RWPE2 (cell line): ENCODE measurements at regions not wholly inside any gene's neighbourhood (a gene's known extent, or its start where the extent isn't known, plus 50 kb on each side); places are given as distances from the start of the nearest gene placed in this dataset.

Experiments used
- ATAC-seq: fragments of 200-7000 bp; cut with Tn5 transposase; 3 replicates; pipeline ENCODE4 v1.9.1; 2021; ENCODE audit warnings: low read depth
- DNase-seq: peaks from one replicate; pipeline ENCODE4 v3.0.0-alpha.2; 2020; ENCODE audit warnings: low spot score
- H3K27ac ChIP-seq: fragments of 450-650 bp; 2 replicates; pipeline ENCODE4 v1.5.1; 2017; ENCODE audit warnings: mild to moderate bottlenecking; ENCODE audit not compliant: poor library complexity, severe bottlenecking
- H3K27me3 ChIP-seq: fragments of 250-450 bp; sonication (Bioruptor Pico); 2 replicates; pipeline ENCODE4 v1.5.1; 2021; ENCODE audit warnings: mild to moderate bottlenecking, moderate library complexity; ENCODE audit not compliant: insufficient read depth, poor library complexity, severe bottlenecking
- H3K36me3 ChIP-seq: fragments of 250-450 bp; sonication (Bioruptor Pico); 2 replicates; pipeline ENCODE4 v1.5.1; 2020; ENCODE audit warnings: low read depth, mild to moderate bottlenecking, moderate library complexity
- H3K4me1 ChIP-seq: fragments of 250-450 bp; sonication (Bioruptor Pico); 2 replicates; pipeline ENCODE4 v1.5.1; 2021; ENCODE audit warnings: mild to moderate bottlenecking, moderate library complexity; ENCODE audit not compliant: insufficient read depth, poor library complexity, severe bottlenecking
- H3K4me3 ChIP-seq: fragments of 250-450 bp; sonication (Bioruptor Pico); 2 replicates; pipeline ENCODE4 v1.5.1; 2021; ENCODE audit warnings: mild to moderate bottlenecking, moderate library complexity; ENCODE audit not compliant: severe bottlenecking
- H3K9me3 ChIP-seq: fragments of 250-450 bp; sonication (Bioruptor Pico); 2 replicates; pipeline ENCODE4 v1.5.1; 2021; ENCODE audit warnings: mild to moderate bottlenecking, moderate library complexity; ENCODE audit not compliant: severe bottlenecking
- CTCF ChIP-seq: fragments of 450-650 bp; IDR thresholded peaks from one replicate; pipeline ENCODE4 v1.5.1; 2017; ENCODE audit warnings: mild to moderate bottlenecking, moderate library complexity; ENCODE audit not compliant: poor library complexity, severe bottlenecking

GRCh38 chr6:100262086-100262485 is 202.6 kb downstream of the SIM1 start:
- Histone ChIP-seq H3K9me3 (no peaks in the 10 kb centered on the region), H3K27ac (no peak overlapping the region), H3K27me3 (no peaks in the 10 kb centered on the region), H3K36me3 (no peaks in the 10 kb centered on the region), H3K4me1 (no peaks in the 10 kb centered on the region), H3K4me3 (no peak overlapping the region)
- no peak for ATAC-seq
- DNase-seq, result no peak
- no peak for TF ChIP-seq CTCF

GRCh38 chr6:100261486-100261885 is 203.2 kb downstream of the SIM1 start:
- Histone ChIP-seq H3K4me3 (no peak overlapping the region), H3K9me3 (no peaks in the 10 kb centered on the region), H3K27me3 (no peaks in the 10 kb centered on the region), H3K36me3 (no peaks in the 10 kb centered on the region), H3K4me1 (no peaks in the 10 kb centered on the region), H3K27ac (no peak overlapping the region)
- no peak for ATAC-seq
- TF ChIP-seq CTCF, result no peak
- DNase-seq, result no peak

GRCh38 chr6:100260584-100260983 is 204.1 kb downstream of the SIM1 start:
- H3K4me1 ChIP-seq, result no peaks in the 10 kb centered on the region
- H3K27ac ChIP-seq, result no peak overlapping the region
- H3K36me3 ChIP-seq, result no peaks in the 10 kb centered on the region
- no peaks in the 10 kb centered on the region for H3K27me3 ChIP-seq
- ATAC-seq, result no peak
- no peak for DNase-seq
- H3K4me3 ChIP-seq, result no peak overlapping the region
- no peaks in the 10 kb centered on the region for H3K9me3 ChIP-seq
- TF ChIP-seq CTCF, result no peak

- H3K27ac ChIP-seq, result no peak overlapping the region
- no peak overlapping the region for H3K4me3 ChIP-seq
- no peaks in the 10 kb centered on the region for H3K27me3 ChIP-seq
- no peaks in the 10 kb centered on the region for H3K36me3 ChIP-seq
- H3K9me3 ChIP-seq, result no peaks in the 10 kb centered on the region
- no peak for DNase-seq
- ATAC-seq, result no peak
- no peaks in the 10 kb centered on the region for H3K4me1 ChIP-seq
- no peak for TF ChIP-seq CTCF
These were observed 204.9 kb downstream of the SIM1 start for GRCh38 chr6:100259865-100260264.

- H3K36me3 ChIP-seq, result no peaks in the 10 kb centered on the region
- TF ChIP-seq CTCF, result no peak
- H3K27ac ChIP-seq, result no peak overlapping the region
- no peak for ATAC-seq
- H3K27me3 ChIP-seq, result no peaks in the 10 kb centered on the region
- DNase-seq, result no peak
- H3K4me1 ChIP-seq, result no peaks in the 10 kb centered on the region
- no peaks in the 10 kb centered on the region for H3K9me3 ChIP-seq
- no peak overlapping the region for H3K4me3 ChIP-seq
These were observed 206.0 kb downstream of the SIM1 start for GRCh38 chr6:100258752-100259151.
